ENCODE measurements at regions not wholly inside any gene's neighbourhood (a gene's known extent, or its start where the extent isn't known, plus 50 kb on each side); places are given as distances from the start of the nearest gene placed in this dataset.

DNA sequence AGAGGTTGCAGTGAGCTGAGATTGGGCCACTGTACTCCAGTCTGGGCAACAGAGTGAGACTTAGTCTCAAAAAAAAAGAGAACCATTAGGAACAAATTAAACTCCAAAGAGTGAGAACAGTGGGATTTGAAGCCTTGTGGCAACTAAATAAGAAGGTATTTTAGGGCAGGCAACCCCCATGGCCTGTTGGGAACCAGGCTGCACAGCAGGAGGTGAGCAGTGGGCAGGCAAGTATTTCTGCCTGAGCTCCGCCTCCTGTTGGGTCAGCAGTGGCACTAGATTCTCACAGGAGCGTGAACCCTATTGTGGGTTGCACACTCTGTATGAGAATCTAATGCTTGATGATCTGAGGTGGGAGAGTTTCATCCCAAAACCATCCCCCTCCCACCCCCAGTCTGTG lies 57.6 kb upstream of the MED9 start:
- DNase-seq = no peak

DNA sequence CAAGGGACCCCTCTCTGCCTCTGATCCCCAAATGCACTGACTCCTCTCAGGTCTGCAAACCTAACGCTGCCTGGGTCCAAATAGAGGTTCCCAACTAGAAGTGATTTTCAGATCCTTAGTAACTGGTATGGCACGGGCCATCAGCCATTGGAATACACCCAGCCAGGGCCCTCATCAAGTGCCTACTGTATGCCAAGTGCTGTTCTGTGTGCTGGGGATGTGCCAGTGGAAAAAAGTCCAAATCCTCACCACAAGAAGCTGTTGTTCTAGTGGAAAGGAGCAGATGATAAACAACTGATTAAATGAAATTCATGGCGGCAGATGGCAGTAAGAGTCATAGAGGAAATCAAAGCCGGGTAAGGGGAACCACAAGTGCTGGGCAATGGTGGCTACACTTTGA lies 57.2 kb upstream of the MED9 start:
- DNase-seq = no peak

DNA sequence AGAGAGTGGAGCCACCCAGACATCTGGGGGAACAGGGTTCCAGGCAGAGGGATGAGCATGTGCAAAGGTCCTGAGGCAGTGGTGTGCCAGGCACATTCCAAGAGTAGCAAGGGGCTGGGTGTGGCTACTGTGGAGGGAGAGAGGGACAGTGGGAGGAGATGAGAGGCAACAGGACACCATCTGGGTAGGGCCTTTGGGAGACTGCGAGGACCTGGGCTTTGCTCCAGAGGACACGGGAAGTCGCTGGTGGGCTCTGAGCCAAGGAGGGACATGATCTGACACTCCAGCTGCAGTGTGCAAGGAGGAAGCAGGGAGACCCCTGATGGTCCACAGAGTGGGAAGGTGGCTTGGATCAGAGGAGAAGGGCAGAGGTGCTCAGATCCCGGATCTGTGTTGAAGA lies 56.7 kb upstream of the MED9 start:
- no peak for DNase-seq

DNA sequence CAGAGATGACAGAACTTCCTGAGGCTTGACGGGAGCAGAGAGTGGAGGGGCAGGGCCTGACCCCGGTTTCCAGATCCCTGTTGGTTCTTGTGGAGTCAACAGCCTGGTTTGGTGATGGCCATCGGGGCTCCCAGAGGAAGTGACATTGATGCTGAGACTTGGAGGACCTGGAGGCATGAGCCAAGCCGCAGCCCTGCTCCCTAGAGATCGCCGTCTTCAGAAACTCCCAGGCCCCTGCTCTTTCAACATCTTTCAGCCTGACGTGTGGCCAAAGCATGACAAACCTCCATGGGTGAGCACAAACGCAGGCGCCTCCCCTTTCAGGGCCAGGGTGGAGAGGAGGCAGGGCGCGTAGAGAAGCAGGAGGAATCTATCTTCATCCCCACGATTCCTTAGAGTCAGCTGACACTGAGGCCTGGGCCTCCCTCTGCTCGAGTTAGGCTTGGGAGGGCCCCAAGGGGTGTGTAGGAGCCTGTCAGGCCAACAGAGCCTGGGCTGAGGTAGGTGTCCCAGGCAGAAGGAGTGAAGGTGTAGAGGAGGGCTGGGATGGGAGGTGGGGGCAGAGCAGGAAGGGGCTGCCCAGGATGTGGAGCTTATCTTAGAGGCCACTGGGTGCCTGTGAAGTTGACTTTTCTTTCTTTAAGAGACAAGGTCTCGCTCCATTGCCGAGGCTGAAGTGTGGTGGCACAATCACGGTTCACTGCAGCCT lies 56.1 kb upstream of the MED9 start:
- no peak for DNase-seq

DNA sequence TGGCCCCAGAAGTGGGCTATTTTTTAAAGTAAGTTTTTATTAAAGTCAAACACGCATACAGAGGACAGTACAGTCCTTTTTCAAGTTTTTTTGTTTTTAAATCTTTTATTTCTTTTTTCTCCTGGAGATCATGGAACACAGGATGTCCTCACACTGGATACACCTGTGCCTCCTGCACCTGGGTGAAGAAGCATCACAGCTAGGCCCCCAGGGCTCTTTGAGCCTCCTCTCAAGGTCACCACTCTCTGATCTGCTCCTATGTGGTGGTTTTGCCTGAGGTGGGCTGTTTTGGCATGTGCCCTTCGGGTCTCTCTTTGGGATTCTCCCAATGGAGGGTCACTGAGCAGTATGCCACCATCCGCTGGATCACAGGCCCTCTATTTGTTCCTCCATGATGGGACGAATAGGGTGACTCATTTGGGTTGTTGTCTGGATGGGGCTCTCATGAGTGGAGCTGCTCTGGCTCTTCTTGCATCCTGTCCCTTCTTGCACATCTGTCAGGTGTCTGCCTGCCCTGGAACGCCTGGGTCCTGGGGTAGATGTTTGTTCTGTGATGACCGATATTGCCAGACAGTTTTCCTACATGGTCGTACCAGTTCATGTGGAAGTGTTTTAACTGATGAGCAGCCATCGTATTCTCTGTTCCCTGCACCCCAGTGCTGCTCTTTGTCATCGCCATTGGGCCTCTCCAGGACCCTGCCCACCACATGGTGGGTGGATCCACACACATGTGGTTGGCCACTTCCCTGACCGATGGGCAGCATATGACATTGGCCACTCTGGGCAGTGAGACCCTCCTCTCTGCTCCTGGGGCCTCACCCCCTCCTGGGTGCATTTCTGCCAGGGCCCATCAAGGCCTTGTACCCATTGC lies 55.2 kb upstream of the MED9 start:
- DNase-seq = no peak

DNA sequence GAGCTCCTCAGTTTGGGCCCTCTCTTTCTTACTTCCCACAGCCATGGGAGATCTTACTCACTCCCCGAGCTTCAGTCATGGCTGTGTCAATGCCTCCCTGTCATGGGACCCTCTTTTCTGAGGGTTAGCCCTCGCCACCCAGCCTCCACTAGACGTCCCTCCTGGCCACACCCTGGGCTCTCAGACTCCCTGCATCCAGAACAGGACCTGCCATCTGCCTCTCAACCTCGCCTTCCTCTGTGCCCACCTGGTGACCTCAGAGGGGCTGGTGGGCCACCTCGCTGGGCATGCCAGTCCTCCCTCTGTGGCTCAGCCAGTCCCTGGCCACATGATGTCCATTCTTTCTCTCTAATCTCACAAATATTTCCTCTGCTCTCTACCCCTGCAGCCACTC lies 54.6 kb upstream of the MED9 start:
- no peak for DNase-seq

DNA sequence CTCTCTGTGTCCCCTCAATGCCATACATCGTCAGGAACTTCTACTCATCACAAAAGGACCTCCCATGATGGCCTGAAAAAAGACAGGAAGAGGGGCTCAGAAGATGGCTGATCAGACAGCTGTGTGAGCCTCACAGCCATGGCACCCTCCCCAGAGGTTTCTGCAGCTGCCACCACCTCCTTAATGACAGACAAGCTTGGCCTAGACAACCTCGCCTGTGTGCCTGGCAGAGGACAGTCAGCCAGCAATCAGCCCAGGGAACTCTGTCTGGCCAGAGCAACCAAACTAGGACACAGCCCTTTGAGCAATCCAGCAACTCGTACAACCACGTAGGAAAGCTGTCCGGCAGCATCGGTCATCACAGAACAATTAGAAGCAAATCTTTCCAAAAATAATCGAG lies 54.2 kb upstream of the MED9 start:
- DNase-seq = no peak

DNA sequence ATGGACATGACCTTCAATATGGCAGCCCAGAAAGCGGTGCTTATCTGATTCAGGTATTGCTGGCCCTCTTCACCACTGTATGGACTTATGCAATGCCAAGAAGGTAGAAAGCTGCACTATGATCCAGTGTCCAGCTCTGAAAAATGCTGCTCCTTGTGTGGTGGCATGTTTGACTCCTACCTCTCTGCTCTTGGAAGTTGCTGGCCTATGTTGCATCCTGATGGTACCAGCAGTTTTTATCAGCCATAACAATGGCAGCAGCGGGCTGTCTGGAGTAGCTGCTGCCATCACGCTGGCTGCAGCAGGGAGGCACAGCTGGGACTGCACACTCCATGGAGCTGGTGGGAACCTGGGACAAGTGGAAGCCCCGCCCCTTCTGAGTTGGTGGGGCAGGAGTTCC lies 53.1 kb upstream of the MED9 start:
- DNase-seq = no peak

DNA sequence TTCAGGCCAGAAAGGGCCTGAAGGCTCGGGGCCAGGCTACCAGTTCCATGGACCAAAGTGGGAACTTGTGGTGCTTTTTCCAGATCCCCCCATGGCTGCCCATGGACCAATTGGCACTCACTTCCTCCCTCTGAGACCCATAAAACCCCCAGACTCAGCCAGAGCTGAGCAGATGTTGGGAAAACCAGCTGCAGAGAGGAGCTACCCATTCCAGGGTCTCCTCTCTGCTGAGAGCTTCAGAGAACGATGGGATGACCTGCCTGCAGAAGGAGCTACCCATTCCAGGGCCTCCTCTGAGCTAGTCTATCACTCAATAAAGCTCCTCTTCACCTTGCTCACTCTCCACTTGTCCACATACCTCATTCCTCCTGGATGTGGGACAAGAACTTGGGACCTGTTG lies 52.2 kb upstream of the MED9 start:
- no peak for DNase-seq

DNA sequence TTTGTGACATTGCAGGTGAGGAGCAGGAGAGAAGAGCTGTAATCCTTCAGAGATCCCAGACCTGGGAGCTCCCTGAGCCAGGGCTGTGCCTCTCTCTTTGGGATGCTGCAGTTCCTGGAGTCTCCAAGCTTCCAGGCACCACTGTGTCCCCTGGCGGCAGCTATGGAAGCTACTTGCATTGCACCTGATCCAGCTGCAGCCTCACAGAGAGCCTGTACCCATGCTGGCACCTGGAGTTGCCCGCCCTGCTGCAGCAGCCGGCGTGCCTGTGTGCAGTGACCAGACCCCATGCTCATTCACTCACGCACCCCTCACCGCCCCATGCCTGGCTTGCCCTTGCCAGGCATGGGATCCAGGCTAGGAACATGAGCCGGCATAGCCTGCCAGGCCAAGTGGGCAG lies 51.8 kb upstream of the MED9 start:
- DNase-seq = no peak

DNA sequence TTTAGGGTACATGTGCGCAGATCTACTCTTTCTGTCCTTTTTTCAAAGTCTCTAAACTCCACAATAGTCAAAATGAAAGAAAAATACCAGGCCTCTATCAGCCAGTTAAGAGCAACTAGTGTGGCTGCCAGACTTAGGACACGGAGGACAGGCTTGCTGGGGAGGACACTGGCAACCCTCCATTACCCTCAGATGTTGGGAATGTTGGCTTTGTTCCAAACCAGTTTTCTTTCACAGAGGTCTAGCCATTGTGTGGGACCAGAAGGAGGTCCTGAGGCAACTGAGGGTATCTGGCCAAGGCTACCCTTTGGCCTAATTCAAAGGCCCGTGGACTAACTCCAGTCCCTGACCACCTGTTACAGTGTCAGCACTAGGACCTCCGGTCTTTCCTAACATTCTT lies 51.2 kb upstream of the MED9 start:
- no peak for DNase-seq

DNA sequence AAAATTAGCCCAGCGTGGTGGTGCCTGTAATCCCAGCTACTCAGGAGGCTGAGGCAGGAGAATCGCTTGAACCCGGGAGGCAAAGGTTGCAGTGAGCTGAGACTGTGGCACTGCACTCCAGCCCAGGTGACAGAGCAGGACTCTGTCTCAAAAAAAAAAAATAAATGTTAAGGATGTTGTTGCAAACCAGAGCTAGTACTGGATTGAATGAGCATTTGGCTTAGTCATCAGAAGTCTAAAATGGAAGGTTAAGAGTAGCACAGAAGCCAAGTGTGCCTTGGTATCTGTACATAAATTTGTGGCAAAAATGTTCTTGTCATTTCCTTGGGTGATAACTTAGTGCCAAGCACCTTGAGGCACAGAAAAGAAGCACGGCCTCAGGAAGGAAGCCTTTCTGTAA lies 50.6 kb upstream of the MED9 start:
- no peak for DNase-seq

All from effector CD4-positive, alpha-beta T cell (primary cell).